ENCODE measurements at regions not wholly inside any gene's neighbourhood (a gene's known extent, or its start where the extent isn't known, plus 50 kb on each side); places are given as distances from the start of the nearest gene placed in this dataset.

GRCh38 chr2:74746480-74746879, 87.4 kb upstream of the HK2 start:
- TF ChIP-seq CTCF (conservative IDR thresholded peaks at IDR 0.05 in 1 of 2, IDR thresholded peaks at IDR 0.05 in 1 of 2; ENCODE audit: extremely low read depth in 1 of 2, insufficient read depth in 1 of 2, low read depth in 1 of 2, low read length in 2 of 2) (no peak), EZH2 (IDR thresholded peaks at IDR 0.05; ENCODE audit: borderline replicate concordance, low read length) (no peak)
